Gastrocnemius medialis (tissue), 4 donors: ENCODE measurements at regions not wholly inside any gene's neighbourhood (a gene's known extent, or its start where the extent isn't known, plus 50 kb on each side); places are given as distances from the start of the nearest gene placed in this dataset.

Source experiments
- ATAC-seq, 2 donors: fragments of 150-250 bp; one replicate each; pipeline ENCODE4 v1.9.1; 2016
- DNase-seq, 2 donors: peaks; one replicate each; pipeline ENCODE4 v3.0.0-alpha.2; 2019
- H3K27ac ChIP-seq, 4 donors: fragments of 200-600 bp; sonication (generic); 1 replicate in 1 of 4; 2 replicates in 3 of 4; pipeline ENCODE4 v1.5.1; 2016 to 2018; ENCODE audit warnings: mild to moderate bottlenecking in 2 of 4, moderate library complexity in 1 of 4
- H3K27me3 ChIP-seq, 3 donors: fragments of 200-600 bp; sonication (generic) in 2 of 3; 1 replicate in 1 of 3; 2 replicates in 2 of 3; pipeline versions ENCODE4 v1.5.1 to v1.6.0; 2016 to 2019; ENCODE audit warnings: mild to moderate bottlenecking in 1 of 3, moderate library complexity in 1 of 3
- H3K36me3 ChIP-seq, 2 donors: fragments of 200-600 bp; sonication (generic) in 1 of 2; one replicate each; pipeline ENCODE4 v1.5.1; 2017 to 2018
- H3K4me1 ChIP-seq, 2 donors: fragments of 200-600 bp; sonication (generic) in 1 of 2; one replicate each; pipeline ENCODE4 v1.5.1; 2016 to 2017; ENCODE audit warnings: mild to moderate bottlenecking in 2 of 2
- H3K4me3 ChIP-seq, 4 donors: fragments of 200-600 bp; sonication (generic) in 3 of 4; 1 replicate in 1 of 4; 2 replicates in 3 of 4; pipeline ENCODE4 v1.5.1; 2016 to 2019; ENCODE audit warnings: mild to moderate bottlenecking in 2 of 4
- H3K9me3 ChIP-seq, 3 donors: fragments of 200-600 bp; sonication (generic) in 2 of 3; 1 replicate in 1 of 3; 2 replicates in 2 of 3; pipeline ENCODE4 v1.5.1; 2016 to 2019
- CTCF ChIP-seq, 5 experiments: fragments of 450-650 bp in 3 of 5; fragments of 200-600 bp in 2 of 5; sonication (generic) in 2 of 5; IDR thresholded peaks in 4 of 5; conservative IDR thresholded peaks in 1 of 5; 1 replicate in 4 of 5; 2 replicates in 1 of 5; pipeline ENCODE4 v1.5.1; 2016 to 2019; ENCODE audit warnings: antibody characterized with exemption in 5 of 5, mild to moderate bottlenecking in 3 of 5, moderate library complexity in 3 of 5
- POLR2A ChIP-seq, 2 donors: fragments of 450-650 bp; IDR thresholded peaks; one replicate each; pipeline ENCODE4 v1.6.1; 2017; ENCODE audit warnings: antibody characterized with exemption in 2 of 2, mild to moderate bottlenecking in 2 of 2, moderate library complexity in 2 of 2
- in situ Hi-C, 4 donors: fragments of 200-750 bp; cut with MboI; loops; one replicate each; pipeline versions ENCODE4 v1.15.0 to v1.8.0; 2017; ENCODE audit warnings: low sequenced_read_pairs in 4 of 4
- intact Hi-C: fragments of 100-400 bp; cut with DNase I; formaldehyde crosslinking; loops from one replicate; pipeline ENCODE4 v1.15.1; 2023; ENCODE audit warnings: low total_unique reads

GRCh38 chr11:69392104-69392653, 89.3 kb upstream of the LINC01488 start:
- in situ Hi-C loops (no loop called here), intact Hi-C loops (no loop called here)
- Histone ChIP-seq H3K9me3 (peaks cover 0 to 12% (median 0%) of the 10 kb centered on the region in 3 donors), H3K4me1 (no peaks in the 10 kb centered on the region), H3K27ac (no peak overlapping the region), H3K27me3 (no peaks in the 10 kb centered on the region), H3K4me3 (no peak overlapping the region), H3K36me3 (no peaks in the 10 kb centered on the region)
- no peak for ATAC-seq
- DNase-seq: no peak
- no peak for TF ChIP-seq CTCF (IDR thresholded peaks at IDR 0.05 in 4 of 5, conservative IDR thresholded peaks at IDR 0.05 in 1 of 5)

- H3K4me3 ChIP-seq: no peak overlapping the region
- no peak for ATAC-seq
- intact Hi-C loops: no loop called here
- H3K4me1 ChIP-seq: no peaks in the 10 kb centered on the region
- TF ChIP-seq POLR2A (IDR thresholded peaks at IDR 0.05): no peak
- TF ChIP-seq CTCF (IDR thresholded peaks at IDR 0.05 in 4 of 5, conservative IDR thresholded peaks at IDR 0.05 in 1 of 5): no peak
- H3K36me3 ChIP-seq: no peaks in the 10 kb centered on the region
- DNase-seq: no peak
- no peaks in the 10 kb centered on the region for H3K27me3 ChIP-seq
- H3K27ac ChIP-seq: no peak overlapping the region
- in situ Hi-C loops: no loop called here
- H3K9me3 ChIP-seq: peaks cover 0 to 9% (median 0%) of the 10 kb centered on the region in 3 donors
Measured at GRCh38 chr11:69393178-69393832, 88.2 kb upstream of the LINC01488 start.

- intact Hi-C loops: no loop called here
- Histone ChIP-seq H3K27ac (no peak overlapping the region), H3K4me1 (no peaks in the 10 kb centered on the region), H3K36me3 (no peaks in the 10 kb centered on the region), H3K9me3 (peaks cover 0 to 3% (median 0%) of the 10 kb centered on the region in 3 donors), H3K27me3 (no peaks in the 10 kb centered on the region), H3K4me3 (no peak overlapping the region)
- ATAC-seq (no peak), DNase-seq (no peak)
- in situ Hi-C loops: no loop called here
- TF ChIP-seq POLR2A (IDR thresholded peaks at IDR 0.05) (no peak), CTCF (IDR thresholded peaks at IDR 0.05 in 4 of 5, conservative IDR thresholded peaks at IDR 0.05 in 1 of 5) (no peak)
Measured at GRCh38 chr11:69393865-69394233, 87.6 kb upstream of the LINC01488 start.

- TF ChIP-seq POLR2A (IDR thresholded peaks at IDR 0.05): no peak
- TF ChIP-seq CTCF (IDR thresholded peaks at IDR 0.05 in 4 of 5, conservative IDR thresholded peaks at IDR 0.05 in 1 of 5): no peak
- H3K36me3 ChIP-seq: no peaks in the 10 kb centered on the region
- H3K27me3 ChIP-seq: no peaks in the 10 kb centered on the region
- in situ Hi-C loops: no loop called here
- H3K4me3 ChIP-seq: no peak overlapping the region
- ATAC-seq (no peak), DNase-seq (no peak)
- H3K4me1 ChIP-seq: no peaks in the 10 kb centered on the region
- intact Hi-C loops: no loop called here
- H3K9me3 ChIP-seq: no peaks in the 10 kb centered on the region
- no peak overlapping the region for H3K27ac ChIP-seq
Measured at GRCh38 chr11:69394234-69394868, 87.1 kb upstream of the LINC01488 start.
